Glutamatergic neuron (in vitro differentiated cells): ENCODE measurements at regions not wholly inside any gene's neighbourhood (a gene's known extent, or its start where the extent isn't known, plus 50 kb on each side); places are given as distances from the start of the nearest gene placed in this dataset.

Experiments
- DNase-seq: peaks from one replicate; pipeline ENCODE4 v3.0.0; 2022
- H3K27ac Mint-ChIP-seq: one replicate; pipeline ENCODE4 v1.8.0; 2020; ENCODE audit warnings: mild to moderate bottlenecking, mixed read lengths, inconsistent platforms; ENCODE audit not compliant: unreplicated experiment
- H3K27me3 Mint-ChIP-seq: one replicate; pipeline ENCODE4 v1.8.0; 2020; ENCODE audit warnings: mild to moderate bottlenecking, moderate library complexity, mixed read lengths, inconsistent platforms; ENCODE audit not compliant: unreplicated experiment
- H3K36me3 Mint-ChIP-seq: one replicate; pipeline ENCODE4 v1.8.0; 2020; ENCODE audit warnings: mild to moderate bottlenecking, mixed read lengths, inconsistent platforms; ENCODE audit not compliant: unreplicated experiment
- H3K4me1 Mint-ChIP-seq: one replicate; pipeline ENCODE4 v1.8.0; 2020; ENCODE audit warnings: mild to moderate bottlenecking, low read depth, mixed read lengths, inconsistent platforms; ENCODE audit not compliant: unreplicated experiment
- H3K4me3 Mint-ChIP-seq: one replicate; pipeline ENCODE4 v1.8.0; 2020; ENCODE audit warnings: mild to moderate bottlenecking, mixed read lengths, inconsistent platforms; ENCODE audit not compliant: unreplicated experiment
- H3K9me3 Mint-ChIP-seq: one replicate; pipeline ENCODE4 v1.8.0; 2020; ENCODE audit warnings: mild to moderate bottlenecking, moderate library complexity, mixed read lengths, inconsistent platforms; ENCODE audit not compliant: unreplicated experiment
- CTCF ChIP-seq: fragments of 200-600 bp; sonication (generic); IDR thresholded peaks from one replicate; pipeline ENCODE4 v1.5.0; 2021; ENCODE audit not compliant: partially characterized antibody, unreplicated experiment

- no peak overlapping the region for H3K4me3 Mint-ChIP-seq
- H3K27me3 Mint-ChIP-seq = no peaks in the 10 kb centered on the region
- no peak for TF ChIP-seq CTCF
- no peak for DNase-seq
- H3K4me1 Mint-ChIP-seq = no peaks in the 10 kb centered on the region
- H3K27ac Mint-ChIP-seq = no peak overlapping the region
- H3K36me3 Mint-ChIP-seq = no peaks in the 10 kb centered on the region
- H3K9me3 Mint-ChIP-seq = no peaks in the 10 kb centered on the region
Observed at GRCh38 chr2:22993250-22993649, 391.7 kb upstream of the KLHL29 start.

GRCh38 chr2:22995576-22995975, 389.4 kb upstream of the KLHL29 start:
- no peak overlapping the region for H3K4me3 Mint-ChIP-seq
- no peak for TF ChIP-seq CTCF
- no peaks in the 10 kb centered on the region for H3K9me3 Mint-ChIP-seq
- no peak overlapping the region for H3K27ac Mint-ChIP-seq
- no peaks in the 10 kb centered on the region for H3K36me3 Mint-ChIP-seq
- no peaks in the 10 kb centered on the region for H3K27me3 Mint-ChIP-seq
- H3K4me1 Mint-ChIP-seq = no peaks in the 10 kb centered on the region
- DNase-seq = no peak

- H3K27ac Mint-ChIP-seq = no peak overlapping the region
- H3K4me1 Mint-ChIP-seq = no peaks in the 10 kb centered on the region
Observed at GRCh38 chr2:22996911-22997310, 388.1 kb upstream of the KLHL29 start.

GRCh38 chr2:22998359-22998758, 386.6 kb upstream of the KLHL29 start:
- no peaks in the 10 kb centered on the region for H3K4me1 Mint-ChIP-seq
- no peak overlapping the region for H3K4me3 Mint-ChIP-seq
- no peaks in the 10 kb centered on the region for H3K27me3 Mint-ChIP-seq
- H3K36me3 Mint-ChIP-seq = no peaks in the 10 kb centered on the region
- no peak for DNase-seq
- TF ChIP-seq CTCF = no peak
- no peak overlapping the region for H3K27ac Mint-ChIP-seq
- no peaks in the 10 kb centered on the region for H3K9me3 Mint-ChIP-seq

More at GRCh38 chr2:22996911-22997310, 388.1 kb upstream of the KLHL29 start:
- H3K27me3 Mint-ChIP-seq = no peaks in the 10 kb centered on the region
- no peak overlapping the region for H3K4me3 Mint-ChIP-seq
- TF ChIP-seq CTCF = no peak
- no peaks in the 10 kb centered on the region for H3K9me3 Mint-ChIP-seq
- DNase-seq = no peak
- no peaks in the 10 kb centered on the region for H3K36me3 Mint-ChIP-seq

- H3K9me3 Mint-ChIP-seq = no peaks in the 10 kb centered on the region
- H3K4me3 Mint-ChIP-seq = no peak overlapping the region
Observed at GRCh38 chr2:22999951-23000350, 385.0 kb upstream of the KLHL29 start.

More at GRCh38 chr2:22999951-23000350, 385.0 kb upstream of the KLHL29 start:
- Mint-ChIP-seq H3K4me1 (no peaks in the 10 kb centered on the region), H3K27ac (no peak overlapping the region), H3K27me3 (no peaks in the 10 kb centered on the region), H3K36me3 (no peaks in the 10 kb centered on the region)
- DNase-seq = no peak
- no peak for TF ChIP-seq CTCF
